Prostate gland (tissue), 2 donors: ENCODE measurements at regions not wholly inside any gene's neighbourhood (a gene's known extent, or its start where the extent isn't known, plus 50 kb on each side); places are given as distances from the start of the nearest gene placed in this dataset.
"Not testable (repeated sequence)": the region's sequence is repeated elsewhere in the genome, so short reads cannot be mapped to it uniquely, and the experiment has no call there.

Experiments
- POLR2A ChIP-seq: fragments of 450-650 bp; IDR thresholded peaks from one replicate; pipeline ENCODE4 v1.6.1; 2016; ENCODE audit warnings: antibody characterized with exemption, mild to moderate bottlenecking
- TF ChIP-seq, protein P1 (sequence below), 4 experiments: fragments of 200-600 bp in 2 of 4; fragments of 450-650 bp in 2 of 4; sonication (generic) in 2 of 4; IDR thresholded peaks; 1 replicate in 3 of 4; 2 replicates in 1 of 4; pipeline ENCODE4 v1.5.1; 2016 to 2019; ENCODE audit warnings: antibody characterized with exemption in 4 of 4, mild to moderate bottlenecking in 2 of 4, moderate library complexity in 2 of 4

DNA sequence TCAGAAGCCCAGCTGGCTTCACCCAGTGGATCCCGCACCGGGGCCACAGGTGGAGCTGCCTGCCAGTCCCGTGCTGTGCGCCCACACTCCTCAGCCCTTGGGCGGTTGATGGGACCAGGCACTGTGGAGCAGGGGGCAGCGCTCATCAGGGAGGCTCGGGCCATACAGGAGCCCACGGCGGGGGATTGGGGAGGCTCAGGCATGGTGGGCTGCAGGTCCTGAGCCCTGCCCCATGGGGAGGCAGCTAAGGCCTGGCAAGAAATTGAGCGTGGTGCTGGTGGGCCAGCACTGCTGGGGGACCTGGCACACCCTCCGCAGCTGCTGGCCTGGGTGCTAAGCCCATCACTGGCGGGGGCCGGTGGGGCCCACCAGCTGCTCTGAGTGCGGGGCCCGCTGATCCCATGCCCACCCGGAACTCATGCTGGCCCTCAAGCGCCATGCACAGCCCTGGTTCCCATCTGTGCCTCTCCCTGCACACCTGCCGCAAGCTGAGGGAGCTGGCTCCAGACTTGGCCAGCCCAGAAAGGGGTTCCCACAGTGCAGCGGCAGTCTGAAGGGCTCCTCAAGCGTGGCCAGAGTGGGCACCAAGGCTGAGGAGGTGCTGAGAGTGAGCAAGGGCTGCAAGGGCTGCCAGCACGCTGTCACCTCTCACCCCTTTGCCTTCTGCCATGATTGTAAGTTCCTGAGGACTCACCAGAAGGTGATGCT, 705.1 kb downstream of the STPG2 start:
- TF ChIP-seq, protein P1, sequence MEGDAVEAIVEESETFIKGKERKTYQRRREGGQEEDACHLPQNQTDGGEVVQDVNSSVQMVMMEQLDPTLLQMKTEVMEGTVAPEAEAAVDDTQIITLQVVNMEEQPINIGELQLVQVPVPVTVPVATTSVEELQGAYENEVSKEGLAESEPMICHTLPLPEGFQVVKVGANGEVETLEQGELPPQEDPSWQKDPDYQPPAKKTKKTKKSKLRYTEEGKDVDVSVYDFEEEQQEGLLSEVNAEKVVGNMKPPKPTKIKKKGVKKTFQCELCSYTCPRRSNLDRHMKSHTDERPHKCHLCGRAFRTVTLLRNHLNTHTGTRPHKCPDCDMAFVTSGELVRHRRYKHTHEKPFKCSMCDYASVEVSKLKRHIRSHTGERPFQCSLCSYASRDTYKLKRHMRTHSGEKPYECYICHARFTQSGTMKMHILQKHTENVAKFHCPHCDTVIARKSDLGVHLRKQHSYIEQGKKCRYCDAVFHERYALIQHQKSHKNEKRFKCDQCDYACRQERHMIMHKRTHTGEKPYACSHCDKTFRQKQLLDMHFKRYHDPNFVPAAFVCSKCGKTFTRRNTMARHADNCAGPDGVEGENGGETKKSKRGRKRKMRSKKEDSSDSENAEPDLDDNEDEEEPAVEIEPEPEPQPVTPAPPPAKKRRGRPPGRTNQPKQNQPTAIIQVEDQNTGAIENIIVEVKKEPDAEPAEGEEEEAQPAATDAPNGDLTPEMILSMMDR (IDR thresholded peaks at IDR 0.05): not testable (repeated sequence)
- TF ChIP-seq POLR2A: not testable (repeated sequence)
